AG10803 (cell line): ENCODE measurements at regions not wholly inside any gene's neighbourhood (a gene's known extent, or its start where the extent isn't known, plus 50 kb on each side); places are given as distances from the start of the nearest gene placed in this dataset.

Source experiments
- DNase-seq: peaks from one replicate; pipeline ENCODE4 v3.0.0; 2010; ENCODE audit warnings: low read depth
- H3K4me3 ChIP-seq: 2 replicates; pipeline ENCODE4 v1.5.1; 2011; ENCODE audit warnings: mild to moderate bottlenecking, low read length, control low read depth
- TF ChIP-seq, protein P1 (sequence below): conservative IDR thresholded peaks from 2 replicates; pipeline ENCODE4 v1.5.1; 2011; ENCODE audit warnings: mild to moderate bottlenecking, low read length, control low read depth, inconsistent platforms

- H3K4me3 ChIP-seq = no peak overlapping the region
- TF ChIP-seq, protein P1, sequence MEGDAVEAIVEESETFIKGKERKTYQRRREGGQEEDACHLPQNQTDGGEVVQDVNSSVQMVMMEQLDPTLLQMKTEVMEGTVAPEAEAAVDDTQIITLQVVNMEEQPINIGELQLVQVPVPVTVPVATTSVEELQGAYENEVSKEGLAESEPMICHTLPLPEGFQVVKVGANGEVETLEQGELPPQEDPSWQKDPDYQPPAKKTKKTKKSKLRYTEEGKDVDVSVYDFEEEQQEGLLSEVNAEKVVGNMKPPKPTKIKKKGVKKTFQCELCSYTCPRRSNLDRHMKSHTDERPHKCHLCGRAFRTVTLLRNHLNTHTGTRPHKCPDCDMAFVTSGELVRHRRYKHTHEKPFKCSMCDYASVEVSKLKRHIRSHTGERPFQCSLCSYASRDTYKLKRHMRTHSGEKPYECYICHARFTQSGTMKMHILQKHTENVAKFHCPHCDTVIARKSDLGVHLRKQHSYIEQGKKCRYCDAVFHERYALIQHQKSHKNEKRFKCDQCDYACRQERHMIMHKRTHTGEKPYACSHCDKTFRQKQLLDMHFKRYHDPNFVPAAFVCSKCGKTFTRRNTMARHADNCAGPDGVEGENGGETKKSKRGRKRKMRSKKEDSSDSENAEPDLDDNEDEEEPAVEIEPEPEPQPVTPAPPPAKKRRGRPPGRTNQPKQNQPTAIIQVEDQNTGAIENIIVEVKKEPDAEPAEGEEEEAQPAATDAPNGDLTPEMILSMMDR = no peak
- no peak for DNase-seq
Measured at GRCh38 chr16:79500866-79501265, 99.7 kb downstream of the MAF start.

DNA sequence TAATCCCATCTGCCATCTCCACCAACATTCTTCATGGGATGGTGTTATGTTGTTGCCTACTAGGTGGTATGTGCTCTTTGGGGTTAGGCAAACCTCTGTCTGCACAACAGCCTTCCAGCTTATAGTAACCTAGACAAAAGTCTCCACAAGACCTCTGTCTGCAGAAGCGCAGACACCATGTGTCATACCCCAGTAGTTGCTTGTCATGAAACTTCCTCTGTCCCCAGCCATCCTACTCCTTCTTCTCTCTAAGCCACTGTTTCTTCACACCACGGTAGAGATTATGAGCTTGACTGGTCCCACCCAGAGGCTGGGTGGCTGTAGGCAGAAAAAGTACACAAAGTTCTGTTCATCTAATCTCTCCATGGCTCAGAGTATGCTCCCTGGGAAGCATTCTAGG, 100.3 kb downstream of the MAF start:
- no peak overlapping the region for H3K4me3 ChIP-seq
- no peak for DNase-seq
- TF ChIP-seq, protein P1 = no peak

DNA sequence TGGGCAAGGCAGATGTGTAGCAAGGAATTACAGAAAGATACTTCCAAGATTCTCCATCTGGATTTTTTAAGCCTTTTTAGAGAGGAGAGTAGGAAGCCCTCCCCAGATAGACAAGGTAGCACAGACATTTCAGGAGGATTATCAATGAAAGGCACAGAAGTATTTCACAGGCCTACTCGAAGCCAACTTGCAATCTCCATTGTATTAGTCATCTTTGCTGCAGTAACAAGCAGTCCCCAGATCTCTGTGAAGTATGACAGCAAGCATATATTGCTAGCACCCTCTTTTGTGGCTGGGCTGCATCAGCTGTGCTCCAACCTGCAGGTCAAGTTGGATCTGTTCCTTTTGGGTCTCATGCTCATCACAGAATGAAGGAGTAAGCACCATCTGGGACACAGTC, 101.6 kb downstream of the MAF start:
- DNase-seq = no peak
- TF ChIP-seq, protein P1 = no peak
- no peak overlapping the region for H3K4me3 ChIP-seq

DNA sequence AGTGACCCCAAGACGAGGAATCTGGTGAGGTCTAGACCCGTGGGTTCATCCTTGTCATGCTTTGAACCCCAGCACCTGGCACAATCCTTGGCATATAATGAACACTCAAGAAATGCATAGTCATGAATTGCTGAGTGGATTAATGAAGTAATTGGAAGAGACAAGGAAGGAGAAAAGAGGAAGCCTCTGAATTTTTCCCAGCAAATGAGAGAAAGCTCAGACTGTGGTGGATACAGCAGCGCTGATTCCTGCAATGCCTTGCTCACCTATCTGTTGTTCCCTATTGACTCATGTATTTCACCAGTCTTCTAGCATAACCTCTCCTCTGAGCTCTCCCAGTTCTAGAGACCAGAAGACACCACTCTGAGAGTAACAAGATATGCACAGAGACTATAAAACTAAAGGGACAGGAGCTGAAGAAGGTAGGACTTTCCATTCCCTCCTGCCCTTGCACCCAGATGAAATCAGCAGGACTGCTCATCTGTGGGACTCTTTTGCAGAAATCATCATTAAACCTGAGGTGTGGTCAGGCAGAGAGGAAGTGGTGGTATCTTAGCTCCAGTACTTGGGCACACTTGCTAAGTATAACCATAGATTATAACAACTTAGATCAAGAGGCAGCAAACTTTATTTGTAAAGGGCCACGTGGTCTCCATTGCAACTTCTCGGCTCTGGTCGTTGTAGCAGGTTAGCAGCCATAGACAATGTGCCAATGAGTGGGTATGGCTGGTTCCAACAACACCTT, 102.8 kb downstream of the MAF start:
- H3K4me3 ChIP-seq = no peak overlapping the region
- DNase-seq = no peak
- TF ChIP-seq, protein P1 = no peak

- no peak for DNase-seq
- no peak overlapping the region for H3K4me3 ChIP-seq
- TF ChIP-seq, protein P1 = no peak
Measured at GRCh38 chr16:79493911-79494310, 106.6 kb downstream of the MAF start.

DNA sequence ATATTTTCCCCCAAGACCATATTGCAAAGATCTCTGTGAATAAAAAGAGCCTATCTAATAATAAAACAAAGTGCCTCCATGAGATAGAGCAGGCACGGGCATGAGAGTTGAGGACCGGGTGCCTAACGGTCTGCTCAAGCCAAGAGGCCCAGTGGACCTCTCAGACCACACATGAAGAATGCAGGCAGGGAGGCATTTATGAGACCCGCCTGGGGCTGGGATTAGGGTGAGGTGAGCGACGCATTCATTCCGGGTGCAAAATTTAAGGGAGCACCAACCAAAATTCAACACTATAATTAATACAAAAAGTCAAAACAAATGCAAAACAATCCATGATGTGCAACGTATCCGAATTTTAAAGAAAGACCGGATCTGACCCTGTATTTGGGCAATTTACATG, 108.5 kb downstream of the MAF start:
- TF ChIP-seq, protein P1 = no peak
- H3K4me3 ChIP-seq = no peak overlapping the region
- no peak for DNase-seq

GRCh38 chr16:79485020-79485419, 115.5 kb downstream of the MAF start:
- DNase-seq = no peak
- TF ChIP-seq, protein P1 = no peak
- H3K4me3 ChIP-seq = no peak overlapping the region
